HG02610 (cell line): ENCODE measurements at regions not wholly inside any gene's neighbourhood (a gene's known extent, or its start where the extent isn't known, plus 50 kb on each side); places are given as distances from the start of the nearest gene placed in this dataset.
A peak's percentile ranks its signal among the peaks of the same experiment; 100 is the strongest.

Source experiments
- ATAC-seq: cut with Tn5 transposase; IDR thresholded peaks from one replicate; pipeline ENCODE4 v1.9.1; 2021; ENCODE audit warnings: mild to moderate bottlenecking, moderate library complexity; ENCODE audit not compliant: unreplicated experiment

DNA sequence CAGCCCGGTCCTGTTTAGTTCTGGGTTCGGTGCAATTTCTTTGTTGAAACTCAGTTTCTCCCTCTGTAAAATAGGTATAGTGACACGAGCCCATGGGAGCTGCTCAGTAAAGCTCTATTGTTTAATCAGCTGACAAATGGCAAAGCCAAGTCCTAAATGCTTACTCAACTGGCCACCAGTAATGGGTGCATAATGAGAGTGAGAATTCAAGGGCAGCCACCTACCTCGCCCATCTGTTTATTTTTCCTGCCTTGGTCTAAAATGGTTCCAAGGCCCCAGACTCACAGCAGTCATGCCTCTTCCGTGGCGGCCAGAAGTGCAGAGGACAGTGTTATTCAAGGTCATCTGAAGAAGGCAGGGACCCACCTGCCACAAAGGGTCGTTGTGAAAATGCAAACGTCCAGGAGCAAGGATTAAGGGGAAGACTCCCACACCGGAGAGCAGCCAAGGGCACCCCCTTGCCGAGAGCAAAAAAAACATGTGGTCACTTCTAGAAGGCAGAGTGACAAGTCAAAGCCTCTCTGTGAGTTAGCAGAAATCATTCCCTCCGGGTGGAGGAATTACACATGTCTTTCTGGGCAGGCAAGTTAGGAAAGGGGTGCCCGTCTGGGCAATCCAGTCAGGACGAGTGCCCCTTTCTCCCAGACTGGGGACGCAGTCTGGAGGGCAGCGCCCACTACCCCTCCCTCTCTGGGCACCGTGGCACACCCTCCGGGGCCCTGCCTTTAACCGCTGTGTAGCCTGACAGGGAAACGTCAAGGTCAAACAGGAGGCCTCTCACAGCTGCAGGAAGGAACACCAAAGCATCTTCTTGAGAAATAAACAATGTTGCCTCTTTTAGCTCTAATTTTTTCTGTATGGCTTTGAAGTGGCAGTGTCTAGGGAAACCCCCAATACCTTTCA is 186.2 kb downstream of the FOXO1 start:
- ATAC-seq = no peak

- no peak for ATAC-seq
Measured at GRCh38 chr13:40480915-40481516, 185.4 kb downstream of the FOXO1 start.

- ATAC-seq = no peak
Measured at GRCh38 chr13:40483601-40484000, 182.8 kb downstream of the FOXO1 start.

DNA sequence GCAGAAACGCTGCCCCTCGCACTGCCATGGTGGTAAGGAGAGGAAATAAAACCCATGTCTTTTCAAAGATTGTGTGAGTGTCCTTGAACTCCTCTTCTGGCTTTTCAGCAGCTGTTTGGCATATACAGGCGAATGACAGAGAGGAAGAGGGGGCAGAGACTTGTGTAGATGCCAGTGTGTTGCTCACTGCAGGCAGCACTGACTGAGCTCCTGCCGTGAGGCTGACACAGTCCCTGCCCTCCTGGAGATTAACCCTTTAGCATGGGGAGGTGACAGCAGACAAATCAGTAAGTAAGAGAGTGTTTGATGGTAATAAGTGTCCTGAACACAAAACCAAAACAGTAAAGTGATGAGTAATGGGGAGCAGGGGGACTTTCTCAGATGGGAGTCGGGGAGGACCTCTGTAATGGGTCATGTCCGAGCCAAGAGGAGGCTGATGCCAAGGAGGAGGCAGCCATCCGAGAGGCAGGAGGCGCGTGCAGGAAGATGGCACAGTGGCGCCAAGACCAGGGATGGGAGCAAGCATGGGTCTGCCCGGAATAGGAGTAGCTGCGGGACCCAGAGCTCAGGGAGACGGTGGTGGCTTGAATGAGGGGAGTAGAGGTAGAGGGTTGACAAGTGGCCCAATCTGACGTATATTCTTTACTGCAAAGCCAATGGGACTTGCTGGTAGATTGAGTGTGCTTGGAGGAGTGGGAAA is 182.2 kb downstream of the FOXO1 start:
- no peak for ATAC-seq

GRCh38 chr13:40484974-40485373 is 181.5 kb downstream of the FOXO1 start:
- ATAC-seq = no peak

DNA sequence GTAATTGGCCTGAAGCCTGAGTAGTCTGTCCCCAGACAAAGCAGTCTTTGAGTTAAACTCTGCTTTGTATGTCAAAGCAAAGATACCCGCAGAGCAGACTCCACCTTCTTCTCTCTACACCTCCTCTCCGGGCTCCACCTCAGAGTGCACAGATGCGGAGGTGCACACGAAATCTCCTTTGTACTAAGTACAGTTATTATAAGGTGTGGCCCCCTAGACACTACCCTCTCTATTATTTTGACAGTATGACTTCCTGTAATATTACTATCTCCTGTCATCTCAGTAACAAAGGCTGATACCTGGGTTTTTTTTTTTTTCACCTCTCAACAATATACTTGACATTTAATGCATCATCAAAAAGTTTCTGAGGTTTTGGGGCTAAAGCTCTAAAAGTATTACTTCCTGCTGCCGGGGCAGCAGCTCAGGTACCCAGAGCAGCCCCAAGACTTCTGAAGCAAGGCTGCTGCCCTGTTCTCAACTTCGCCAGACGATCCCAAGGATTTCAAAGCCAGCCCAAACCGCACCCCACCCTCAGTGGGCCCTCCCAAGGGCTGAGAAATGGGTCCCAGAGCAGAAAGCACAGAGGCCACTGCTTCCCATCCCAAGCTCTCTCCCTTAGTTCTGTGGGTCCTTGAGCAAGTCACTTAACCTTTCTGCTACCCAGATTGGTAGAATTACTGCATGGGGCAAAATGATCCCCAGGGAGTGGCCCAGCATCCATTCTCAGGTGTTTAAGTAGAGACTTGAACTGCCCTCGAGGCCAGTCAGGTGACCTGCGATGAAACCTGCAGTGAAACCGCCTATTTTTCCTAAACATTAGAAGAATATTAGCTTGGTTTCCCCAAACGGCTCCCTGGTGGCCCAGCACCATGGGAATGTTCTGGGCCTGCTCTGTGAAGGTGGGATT is 180.6 kb downstream of the FOXO1 start:
- peak; percentile 80 for ATAC-seq

- ATAC-seq = no peak
Measured at GRCh38 chr13:40486518-40487163, 179.8 kb downstream of the FOXO1 start.

GRCh38 chr13:40488869-40489391 is 177.5 kb downstream of the FOXO1 start:
- no peak for ATAC-seq

GRCh38 chr13:40490086-40490758 is 176.2 kb downstream of the FOXO1 start:
- no peak for ATAC-seq

DNA sequence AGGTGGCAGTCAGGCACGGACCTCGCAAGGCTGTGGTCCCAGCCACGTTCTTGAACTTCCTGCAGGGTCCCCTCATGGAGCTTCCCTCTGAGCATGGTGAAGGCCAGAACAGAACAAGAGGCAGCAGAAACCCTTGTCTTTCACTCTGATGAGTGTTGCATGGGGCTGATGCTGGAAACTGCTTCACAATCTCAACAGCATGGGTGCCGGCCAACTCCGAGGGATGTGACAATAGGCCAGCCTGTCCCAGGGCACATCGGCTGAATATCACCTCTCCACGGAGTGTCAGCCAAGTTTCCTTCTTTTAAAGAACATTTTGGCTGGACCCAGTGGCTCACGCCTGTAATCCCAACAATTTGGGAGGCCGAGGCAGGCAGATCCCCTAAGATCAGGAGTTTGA is 173.9 kb downstream of the FOXO1 start:
- no peak for ATAC-seq

- ATAC-seq = no peak
Measured at GRCh38 chr13:40494513-40494912, 171.9 kb downstream of the FOXO1 start.

- no peak for ATAC-seq
Measured at GRCh38 chr13:40494946-40495620, 171.4 kb downstream of the FOXO1 start.

DNA sequence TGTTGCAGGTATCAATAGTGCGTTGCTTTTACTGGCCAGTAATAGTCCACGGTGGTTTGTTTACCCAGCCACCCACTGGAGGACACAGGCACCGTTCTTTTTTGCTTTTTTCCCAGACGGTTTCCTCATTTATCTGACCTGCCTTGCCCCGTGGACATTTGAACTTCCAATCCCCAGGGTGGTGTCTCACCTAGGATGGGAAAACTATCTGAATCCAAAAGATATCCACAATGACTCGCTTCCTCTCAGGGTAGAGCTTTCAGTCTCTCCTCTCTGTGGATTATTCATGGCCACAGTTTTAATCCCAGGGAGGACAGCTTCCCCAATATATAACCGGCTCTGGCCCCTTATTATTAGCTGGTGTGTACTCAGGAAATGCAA is 170.8 kb downstream of the FOXO1 start:
- ATAC-seq = no peak

DNA sequence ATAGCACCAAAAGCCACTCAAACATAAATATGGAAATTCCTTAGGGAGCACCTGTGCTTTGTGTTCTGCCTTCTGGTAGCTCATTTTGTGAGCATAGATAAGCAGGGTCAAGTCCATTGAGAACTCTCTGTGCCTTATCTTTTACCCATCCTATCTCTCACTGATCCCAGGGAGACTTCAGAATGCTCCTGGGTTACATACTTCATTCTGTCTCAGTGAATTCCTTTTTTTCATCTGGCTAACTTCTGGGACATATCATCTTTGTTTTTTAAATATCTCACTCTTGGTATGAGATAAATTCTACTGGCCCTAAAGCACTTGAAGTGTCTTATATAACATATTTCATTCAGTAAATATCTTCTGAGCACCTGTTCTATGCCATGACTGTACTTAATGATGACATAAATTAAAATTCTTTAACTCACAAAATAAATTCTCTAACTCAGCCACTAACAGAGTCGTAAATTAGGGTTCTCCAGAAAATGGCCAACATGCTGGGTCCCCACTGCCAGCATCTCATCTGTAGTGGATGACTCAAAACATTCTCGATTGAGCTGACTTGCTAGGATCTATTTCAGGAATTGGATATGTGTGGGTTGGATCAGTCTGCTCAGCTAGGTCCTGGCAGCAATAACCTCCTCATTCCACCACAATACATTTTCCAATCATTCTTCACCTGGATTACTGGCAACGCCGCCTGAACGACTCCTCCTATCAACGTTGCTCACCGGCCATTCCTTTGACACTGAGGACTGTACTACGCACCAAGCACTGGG is 170.2 kb downstream of the FOXO1 start:
- ATAC-seq = no peak

GRCh38 chr13:40498461-40498860 is 168.0 kb downstream of the FOXO1 start:
- no peak for ATAC-seq

GRCh38 chr13:40502236-40502635 is 164.2 kb downstream of the FOXO1 start:
- no peak for ATAC-seq

DNA sequence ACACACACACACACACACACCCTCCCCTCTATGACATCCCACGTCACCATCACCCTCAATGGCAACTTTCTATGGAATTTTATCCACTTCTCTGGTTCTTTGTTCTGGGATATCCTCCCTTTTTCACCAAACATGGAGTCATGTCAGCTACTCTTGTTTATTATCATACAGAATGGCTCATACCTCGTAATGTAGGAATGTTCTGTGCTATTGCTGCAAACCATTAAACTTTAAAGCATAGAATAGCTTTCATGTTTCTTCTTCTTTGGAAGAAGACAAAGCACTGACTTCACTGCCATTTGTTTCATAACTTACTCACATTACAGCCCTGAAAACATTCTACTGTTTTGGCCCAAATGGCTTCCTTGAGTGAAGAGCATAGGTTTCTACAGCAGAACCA is 163.4 kb downstream of the FOXO1 start:
- no peak for ATAC-seq

- no peak for ATAC-seq
Measured at GRCh38 chr13:40503966-40504591, 162.4 kb downstream of the FOXO1 start.
